Tongue (tissue), 1 donor: ENCODE measurements at regions not wholly inside any gene's neighbourhood (a gene's known extent, or its start where the extent isn't known, plus 50 kb on each side); places are given as distances from the start of the nearest gene placed in this dataset.
"Not testable (repeated sequence)": the region's sequence is repeated elsewhere in the genome, so short reads cannot be mapped to it uniquely, and the experiment has no call there.

Experiments
- DNase-seq: peaks from one replicate; pipeline ENCODE4 v3.0.0-alpha.2; 2015

DNA sequence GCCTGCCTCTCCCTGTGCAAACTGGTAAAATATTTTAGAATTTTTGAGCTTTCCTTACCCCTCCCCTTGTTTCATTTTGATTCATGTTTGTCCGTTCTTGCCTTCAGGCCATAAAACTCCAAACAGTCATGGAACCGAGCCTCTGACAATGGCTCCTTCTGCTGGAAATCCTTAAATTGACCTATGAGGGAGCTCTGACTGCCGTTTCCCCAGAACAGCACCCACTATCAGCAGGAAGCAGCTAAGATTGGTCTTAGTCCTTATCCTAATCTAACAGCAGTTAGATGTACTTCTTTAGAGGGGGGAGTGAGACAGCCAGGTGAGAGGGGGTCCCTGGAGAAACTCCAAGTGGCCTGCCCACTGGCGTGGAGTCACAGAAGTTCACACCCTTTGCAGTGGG, 106.7 kb downstream of the FAM174A start:
- no peak for DNase-seq

DNA sequence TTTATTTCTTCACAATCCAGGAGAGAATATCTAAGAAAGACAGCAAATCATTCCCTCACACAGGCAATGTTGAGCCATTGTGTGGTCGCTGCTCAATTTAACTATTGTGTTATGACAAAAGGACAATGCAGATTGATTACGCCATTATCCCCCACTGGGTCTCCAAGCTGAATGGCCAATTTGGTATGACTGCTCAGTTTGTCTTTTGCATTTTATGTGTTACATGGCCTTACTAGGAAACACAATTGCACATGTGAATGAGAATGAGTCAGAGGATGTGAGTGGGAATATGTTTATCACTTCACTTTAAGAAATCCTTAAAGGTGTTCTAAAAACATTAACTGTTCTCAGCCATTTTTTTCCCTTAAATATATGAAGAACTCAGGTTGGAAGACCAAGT, 108.3 kb downstream of the FAM174A start:
- no peak for DNase-seq

DNA sequence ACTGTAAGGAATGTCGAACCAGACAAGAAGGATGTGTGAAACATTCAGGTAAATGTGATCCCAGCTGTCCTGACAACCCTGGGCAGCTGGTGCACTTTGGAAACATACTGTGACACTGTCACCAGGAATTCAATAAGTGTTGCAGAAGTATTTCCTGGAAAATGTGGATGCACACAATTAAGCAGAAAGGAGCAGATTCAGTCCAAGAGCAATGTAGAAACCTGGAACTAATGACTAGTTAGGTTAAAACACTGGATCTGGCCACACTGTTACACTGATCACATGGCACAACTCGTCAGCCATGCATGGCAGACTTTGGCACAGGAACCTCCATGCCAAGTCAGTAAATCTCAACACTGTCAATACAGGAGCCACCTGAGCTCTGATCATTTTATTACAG, 109.0 kb downstream of the FAM174A start:
- no peak for DNase-seq

DNA sequence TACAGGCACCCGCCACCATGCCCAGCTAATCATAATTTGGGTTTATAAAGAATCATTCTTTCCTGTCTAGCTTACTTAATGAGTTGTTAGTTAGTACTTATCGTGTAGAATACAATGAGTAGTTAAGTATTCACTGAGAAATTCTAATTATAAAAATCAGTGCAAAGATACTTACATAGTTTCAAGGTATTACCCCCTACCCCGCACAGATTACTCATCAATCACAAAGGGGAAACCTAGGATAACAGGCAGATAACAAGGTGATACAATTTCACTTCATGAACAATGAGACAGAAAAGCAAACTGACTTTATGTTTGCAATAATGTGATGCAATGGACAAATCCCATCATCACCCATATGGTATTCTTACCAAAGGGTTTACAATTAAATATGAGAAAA, 109.6 kb downstream of the FAM174A start:
- no peak for DNase-seq

DNA sequence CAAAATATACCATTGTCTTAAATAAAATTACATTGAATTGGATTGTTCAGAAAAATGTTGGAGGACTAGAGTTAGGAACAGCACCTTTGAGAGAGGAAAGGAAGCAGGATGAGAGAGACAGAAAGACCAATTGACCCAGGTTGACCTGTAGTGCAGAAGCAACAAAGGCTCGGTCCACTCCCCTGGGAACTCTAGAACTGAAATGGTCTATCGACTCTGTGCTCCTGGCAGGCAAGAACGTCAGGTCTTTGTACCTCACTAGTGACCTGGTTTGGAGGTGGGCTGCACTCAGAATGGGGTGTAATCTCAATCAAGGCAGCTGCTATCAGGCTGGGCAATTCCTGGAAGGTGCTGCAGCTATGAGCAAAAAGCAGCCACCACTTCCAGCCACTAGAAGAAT, 110.8 kb downstream of the FAM174A start:
- no peak for DNase-seq

DNA sequence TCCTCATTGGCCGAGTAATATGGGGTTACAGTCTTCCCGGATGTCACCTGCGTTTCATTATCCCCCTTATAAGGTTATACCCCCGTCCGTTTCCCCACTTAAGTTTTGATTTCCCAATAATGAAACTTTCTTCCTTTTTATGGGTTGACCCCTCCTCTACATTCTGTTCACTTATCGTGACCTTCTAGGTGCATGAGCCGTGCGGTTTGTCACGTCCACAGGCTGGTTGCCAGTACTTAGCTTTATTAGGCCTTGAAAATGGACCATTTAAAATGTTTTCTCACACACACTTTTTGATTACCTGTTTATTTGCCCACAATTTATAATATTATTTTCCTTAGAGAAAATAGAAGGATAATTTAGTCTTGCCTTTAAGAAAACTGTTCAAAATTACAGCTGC, 111.5 kb downstream of the FAM174A start:
- DNase-seq: no peak

DNA sequence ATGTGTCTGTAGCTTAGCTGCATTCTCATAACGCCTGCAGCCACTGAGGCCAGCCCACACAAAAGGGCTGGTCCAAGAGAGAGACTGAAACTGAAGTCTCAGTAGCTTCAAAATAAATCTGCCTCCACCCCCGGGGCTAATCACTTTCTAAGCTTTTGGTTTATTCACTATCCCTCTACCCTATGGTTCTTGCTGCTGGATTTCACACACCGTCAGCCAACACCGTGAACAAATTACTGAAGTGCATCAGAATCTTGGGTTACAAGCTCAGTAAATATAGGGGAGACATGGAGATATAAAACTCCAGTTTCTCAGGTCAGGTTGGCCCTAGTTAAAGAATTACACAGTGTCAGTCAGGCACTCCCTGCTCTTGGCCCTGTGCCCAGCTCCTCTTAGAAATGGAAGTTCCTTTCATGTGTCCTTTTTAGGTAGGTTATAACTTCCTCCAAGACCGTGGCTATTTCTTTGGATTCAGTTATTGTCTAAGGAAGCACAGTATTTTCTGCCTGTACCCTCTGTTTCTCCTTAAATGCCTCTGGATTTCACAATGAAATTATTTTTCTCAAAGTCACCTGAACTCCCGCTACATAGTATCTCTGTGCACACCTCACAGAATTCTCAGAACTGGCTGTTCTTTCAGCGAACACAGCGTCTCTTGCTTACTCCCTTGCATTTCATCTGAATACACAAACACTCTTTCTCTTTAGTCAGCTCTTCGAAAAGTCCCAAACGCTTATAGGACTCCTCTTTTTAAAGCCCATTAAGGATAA, 112.5 kb downstream of the FAM174A start:
- peak; percentile 60 for DNase-seq

DNA sequence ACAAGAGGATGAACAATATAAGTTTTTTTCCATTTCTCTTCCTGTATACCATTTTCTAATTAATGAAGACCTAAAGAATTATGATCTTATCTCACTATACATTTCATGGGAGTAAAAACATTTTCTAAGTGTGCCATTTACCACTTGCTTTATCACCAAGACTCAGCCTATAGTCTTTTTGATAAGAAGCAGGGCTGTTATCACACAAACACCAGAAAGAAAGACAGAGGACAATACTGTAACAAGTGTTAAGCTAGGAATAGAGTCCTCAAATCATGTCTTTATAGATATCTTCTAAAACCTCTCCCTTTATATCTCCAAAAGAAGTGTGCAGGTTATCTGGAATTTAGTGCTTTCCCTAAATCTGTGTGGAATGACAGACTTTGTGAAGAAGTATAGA, 119.7 kb downstream of the FAM174A start:
- no peak for DNase-seq

DNA sequence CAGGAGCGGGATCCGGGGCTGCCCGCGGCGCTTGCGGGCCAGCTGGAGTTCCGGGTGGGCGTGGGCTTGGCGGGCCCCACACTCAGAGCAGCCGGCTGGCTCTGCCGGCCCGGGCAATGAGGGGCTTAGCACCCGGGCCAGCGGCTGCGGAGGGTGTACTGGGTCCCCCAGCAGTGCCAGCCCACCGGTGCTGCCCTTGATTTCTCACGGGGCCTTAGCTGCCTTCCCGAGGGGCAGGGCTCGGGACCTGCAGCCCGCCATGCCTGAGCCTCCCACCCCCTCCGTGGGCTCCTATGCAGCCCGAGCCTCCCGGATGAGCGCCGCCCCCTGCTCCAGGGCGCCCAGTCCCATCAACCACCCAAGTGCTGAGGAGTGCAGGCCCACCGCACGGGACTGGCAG, 121.6 kb downstream of the FAM174A start:
- not testable (repeated sequence) for DNase-seq

DNA sequence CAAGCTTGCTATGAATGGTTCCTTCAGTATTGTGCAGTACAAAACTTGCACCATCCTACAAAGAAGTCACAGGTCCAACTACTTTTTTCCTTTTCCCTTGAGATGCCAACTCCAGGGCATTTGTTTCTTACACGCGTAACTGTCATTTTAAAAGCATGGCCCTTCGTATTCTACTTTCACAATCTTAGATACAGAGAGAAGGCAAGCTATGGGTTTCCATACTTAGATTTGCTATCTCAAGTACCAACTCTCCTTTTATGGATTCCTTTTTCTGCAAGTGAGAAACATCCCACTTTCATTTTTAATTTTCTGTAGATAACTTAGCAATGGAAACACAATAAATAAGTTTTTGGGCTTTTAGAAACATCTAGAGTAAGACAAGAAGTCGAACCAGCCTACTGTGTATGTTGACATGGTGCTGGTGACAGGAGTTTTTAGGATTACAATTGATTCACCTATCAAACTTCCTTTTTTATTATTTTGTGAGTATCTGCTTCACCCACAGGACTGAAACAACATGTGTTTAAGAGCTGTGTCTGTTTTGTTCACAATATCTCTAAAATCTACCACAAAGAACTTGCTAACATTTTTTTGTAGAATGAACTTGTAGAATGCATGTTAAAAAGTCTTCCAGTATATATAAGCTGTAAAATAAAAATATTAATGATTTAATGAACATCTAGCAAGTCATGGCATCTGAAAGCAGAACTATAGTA, 124.1 kb downstream of the FAM174A start:
- DNase-seq: no peak

DNA sequence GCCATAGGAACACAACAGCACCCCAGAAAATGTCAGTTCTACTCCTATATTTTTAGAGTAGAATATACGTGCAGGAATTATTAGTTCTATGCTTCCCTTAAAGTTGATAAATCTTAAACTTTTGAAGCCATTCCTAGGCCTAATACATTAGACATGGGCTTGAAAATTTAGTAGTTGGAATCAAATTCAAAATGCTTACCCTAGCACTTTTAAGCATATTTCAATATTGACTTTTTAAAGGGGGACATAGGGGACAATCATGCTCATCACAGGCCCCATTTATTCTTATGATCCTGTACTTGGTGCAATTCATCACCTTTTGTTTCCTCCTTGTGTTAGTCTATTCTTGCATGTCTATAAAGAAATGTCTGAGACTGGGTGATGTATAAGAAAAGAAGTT, 129.0 kb downstream of the FAM174A start:
- DNase-seq: no peak

DNA sequence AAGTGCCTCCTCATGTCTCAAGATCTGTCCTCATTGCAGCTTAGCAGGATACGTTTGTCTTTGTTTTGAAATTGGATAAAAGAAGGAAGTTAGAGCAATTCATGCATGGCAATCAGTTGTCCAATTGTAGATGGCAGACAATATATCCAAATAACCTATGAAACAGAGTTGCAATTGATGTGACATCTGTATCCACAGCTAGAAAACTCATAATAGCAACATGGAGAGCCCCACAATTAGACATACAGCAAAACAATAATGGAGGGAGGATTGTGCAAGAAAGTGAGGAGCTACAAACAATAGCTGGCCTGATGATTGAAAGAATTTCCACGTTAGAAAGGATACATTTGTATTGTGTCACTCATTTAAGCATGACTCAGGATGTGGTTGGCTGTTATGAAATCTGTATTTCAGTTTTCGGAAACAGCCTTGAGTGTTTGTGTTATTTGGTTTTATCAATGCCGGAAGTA, 132.0 kb downstream of the FAM174A start:
- DNase-seq: no peak

DNA sequence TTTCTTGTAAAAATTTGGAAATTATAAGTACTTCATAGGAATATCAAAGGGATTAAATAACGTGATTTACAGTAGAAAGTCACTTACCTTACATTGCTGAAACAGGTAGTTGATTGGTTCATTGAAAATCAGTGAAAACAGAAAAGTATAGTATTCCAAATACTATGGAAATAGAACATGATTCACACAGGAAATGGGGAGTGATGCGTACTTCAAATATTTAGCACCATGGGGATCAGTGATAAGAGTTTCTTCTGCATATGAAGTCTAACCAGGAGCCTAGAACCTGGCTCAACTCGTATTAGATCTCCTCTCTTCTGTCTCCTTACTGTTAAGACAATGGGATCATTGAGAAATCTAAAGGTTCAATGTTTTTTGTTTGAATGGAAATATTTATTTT, 133.3 kb downstream of the FAM174A start:
- DNase-seq: no peak

DNA sequence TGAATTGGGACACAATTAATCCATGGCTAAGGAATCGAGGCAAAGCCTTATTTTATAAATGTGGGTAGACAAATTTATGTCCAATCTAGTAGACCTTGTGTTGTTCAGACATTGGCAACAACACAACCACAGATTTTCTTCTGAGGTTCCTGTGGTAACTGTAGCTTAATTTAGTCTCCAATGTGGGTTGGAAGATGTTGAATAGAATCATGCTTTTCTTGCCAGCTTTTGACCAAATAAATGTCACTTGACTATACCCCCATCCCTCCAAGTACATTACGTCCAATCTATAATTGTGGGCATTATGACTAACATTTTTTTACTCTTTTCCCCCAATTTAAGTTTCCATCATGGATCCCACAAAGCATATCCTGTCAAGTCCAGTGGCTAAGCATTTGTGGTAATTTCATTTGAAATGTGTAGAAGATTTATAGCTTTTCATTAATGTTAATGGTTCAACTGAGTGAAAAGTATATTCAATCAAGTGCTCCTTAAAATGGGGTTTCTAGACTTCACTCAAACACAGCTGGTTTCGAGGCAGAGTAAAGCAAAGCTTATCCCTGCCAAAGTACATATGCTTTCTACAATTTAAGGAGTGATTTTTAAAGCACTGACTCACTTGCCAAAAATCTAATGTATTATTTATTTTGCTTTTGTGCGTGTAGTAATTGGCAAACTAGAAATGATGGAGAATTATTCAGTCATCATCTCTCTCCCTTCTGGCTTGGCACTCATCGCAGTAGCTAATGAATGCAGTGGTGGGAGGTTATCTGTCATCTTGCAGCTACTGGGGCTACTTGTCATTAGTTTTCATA, 141.8 kb downstream of the FAM174A start:
- peak; percentile 3 for DNase-seq

DNA sequence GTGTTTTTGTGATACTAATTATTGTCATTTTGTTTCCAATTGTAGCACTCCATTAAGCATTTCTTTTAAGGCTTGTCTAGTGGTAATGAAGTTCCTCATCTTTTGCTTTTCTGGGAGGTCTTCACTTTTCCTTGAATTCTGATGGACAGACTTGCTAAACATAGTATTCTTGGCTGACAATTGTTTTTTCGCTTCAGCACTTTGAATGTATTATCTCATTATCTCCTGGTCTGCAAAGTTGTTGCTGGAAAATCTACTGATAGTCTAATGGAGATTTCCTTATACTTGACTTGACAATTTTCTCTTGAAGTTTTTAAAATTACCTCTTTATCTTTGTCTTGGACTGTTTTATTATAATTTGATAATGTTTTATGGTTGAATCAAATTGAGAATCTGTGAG, 147.5 kb downstream of the FAM174A start:
- DNase-seq: no peak

DNA sequence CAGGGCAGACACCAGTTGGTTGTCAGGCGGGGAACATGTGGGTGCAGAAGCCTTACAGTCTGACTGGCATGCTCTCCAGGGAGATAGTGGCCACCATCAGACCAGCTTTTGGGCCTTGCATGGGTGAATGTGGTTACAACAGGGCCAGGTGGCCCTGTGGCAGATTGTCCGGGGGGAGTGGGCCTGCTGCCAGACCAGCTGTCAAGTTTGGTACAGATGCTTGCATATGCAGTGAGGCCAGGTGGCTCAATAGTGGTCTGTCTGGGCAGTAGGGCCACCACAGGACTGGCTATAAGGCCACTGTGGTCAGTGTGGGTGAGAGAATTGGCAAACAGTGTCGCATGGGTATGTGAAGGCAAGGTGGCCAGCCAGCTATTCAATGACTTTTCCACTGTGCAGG, 148.7 kb downstream of the FAM174A start:
- DNase-seq: no peak

DNA sequence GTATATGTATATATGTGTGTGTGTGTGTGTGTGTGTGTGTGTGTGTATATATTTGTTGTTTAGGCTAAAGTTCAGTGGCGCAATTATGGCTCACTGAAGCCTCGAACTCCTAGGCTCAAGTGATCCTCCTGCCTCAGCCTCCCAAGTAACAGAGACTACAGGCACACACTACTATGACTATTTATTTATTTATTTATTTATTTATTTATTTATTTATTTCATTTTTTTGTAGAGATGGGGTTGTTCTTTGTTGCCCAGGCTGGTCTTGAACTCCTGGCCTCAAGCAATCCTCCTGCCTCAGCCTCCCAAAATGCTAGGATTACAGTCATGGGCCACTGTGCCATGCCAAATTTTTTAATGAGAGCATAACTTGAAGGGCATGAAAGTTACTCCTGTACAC, 149.9 kb downstream of the FAM174A start:
- not testable (repeated sequence) for DNase-seq

DNA sequence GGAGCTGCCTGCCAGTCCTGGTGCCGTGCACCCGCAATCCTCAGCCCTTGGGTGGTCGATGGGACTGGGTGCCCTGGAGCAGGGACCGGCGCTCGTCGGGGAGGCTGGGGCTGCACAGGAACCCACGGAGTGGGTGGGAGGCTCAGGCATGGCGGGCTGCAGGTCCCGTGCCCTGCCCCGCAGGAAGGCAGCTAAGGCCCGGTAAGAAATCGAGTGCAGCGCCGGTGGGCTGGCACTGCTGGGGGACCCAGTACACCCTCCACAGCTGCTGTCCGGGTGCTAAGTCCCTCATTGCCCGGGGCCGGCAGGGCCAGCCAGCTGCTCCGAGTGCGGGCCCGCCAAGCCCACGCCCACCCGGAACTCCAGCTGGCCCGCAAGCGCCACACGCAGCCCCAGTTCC, 153.7 kb downstream of the FAM174A start:
- not testable (repeated sequence) for DNase-seq

DNA sequence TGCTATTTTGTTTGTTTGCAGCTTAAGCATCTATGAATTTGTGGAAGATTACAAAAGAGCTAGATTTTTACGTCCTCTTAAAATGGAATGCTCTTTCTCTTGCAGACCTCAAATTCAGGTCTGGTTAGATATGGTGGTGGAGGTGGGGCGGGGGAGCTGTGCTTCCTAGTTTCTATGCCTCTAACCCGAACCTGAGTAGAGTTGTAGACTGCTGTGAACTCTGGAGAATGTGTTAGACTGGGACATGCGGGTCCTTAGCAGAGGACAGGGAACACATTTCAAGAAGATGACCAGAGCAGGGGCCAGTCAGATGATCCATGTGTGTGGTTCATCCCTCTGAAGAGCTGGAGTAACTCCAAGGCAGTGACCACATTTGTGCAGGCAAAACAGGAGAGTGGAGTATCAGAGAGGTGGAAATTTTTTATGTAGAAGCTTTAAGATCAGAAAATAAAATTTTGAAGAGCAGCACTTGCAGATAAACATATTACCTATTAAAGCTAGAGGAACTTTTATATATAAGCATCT, 154.9 kb downstream of the FAM174A start:
- no peak for DNase-seq

DNA sequence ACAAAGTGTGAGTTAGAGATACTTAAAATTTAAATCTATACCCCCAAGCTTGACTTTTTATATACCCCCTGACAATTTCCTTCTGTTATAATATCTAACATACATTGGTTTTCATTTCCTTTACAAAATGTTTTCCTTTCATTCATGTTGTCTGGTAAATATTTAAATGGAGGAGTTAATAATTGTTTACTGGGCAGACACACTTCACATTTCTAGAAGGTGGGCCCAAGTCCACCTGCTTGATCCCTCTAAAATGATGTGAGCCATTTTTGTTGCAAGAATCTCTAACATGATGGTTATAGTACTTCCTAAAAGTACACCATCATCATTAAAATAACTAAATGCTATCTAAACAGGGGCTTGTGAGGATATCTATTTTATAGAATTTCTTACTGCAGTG, 155.9 kb downstream of the FAM174A start:
- DNase-seq: no peak

DNA sequence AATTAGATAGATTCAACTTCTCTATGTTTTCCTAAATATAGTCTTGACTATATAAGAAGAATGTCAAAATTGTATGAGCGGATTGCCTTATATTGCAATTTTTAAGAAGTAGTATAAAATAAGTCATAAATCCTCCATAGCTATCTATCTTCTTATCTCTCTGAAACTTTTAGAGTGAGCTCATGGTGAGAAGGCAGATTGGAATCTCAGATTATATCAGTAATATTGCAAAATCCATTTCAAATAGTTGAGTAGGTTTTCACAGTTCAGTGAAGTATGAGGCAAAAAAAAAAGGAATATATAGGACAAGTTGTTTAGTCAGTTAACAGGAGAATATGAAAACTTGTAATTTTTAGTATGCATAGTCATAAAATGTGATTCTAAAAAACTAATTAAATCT, 156.4 kb downstream of the FAM174A start:
- no peak for DNase-seq

DNA sequence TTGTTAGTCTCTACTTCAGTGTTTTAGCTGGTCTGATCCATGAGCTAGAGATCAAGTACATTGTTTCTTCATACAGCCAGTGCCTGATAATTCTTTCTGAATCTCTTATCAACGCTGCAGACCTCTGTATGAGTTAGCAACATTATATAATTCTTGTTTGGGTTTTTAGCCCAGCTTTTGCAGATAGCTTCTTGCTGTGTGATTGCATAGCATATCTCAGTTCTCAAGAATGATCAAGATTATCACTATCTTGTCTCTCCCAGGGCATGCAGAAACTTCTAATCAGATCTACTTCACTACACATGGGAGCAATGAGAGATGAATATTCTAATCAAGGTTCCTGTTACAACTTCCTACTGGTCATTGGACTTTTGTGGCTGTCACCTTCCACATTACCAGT, 158.3 kb downstream of the FAM174A start:
- DNase-seq: no peak

DNA sequence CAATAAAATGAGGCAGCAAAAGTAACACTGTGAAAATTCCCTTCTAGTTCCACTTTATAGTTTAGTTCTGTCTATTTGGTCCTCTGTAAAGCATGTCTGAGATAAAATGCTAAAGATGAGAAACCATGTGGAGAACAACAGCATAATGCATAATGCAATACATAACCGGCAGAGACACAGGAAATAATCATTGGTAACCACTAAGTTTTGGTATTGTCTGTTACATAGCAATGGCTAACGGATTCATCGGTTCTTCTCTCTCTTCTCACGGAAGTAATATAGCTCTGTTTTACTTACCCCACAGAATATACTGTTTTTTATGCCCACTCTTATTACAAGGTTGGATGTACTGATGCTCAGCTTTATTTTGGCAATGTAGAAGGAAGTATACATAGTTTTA, 158.9 kb downstream of the FAM174A start:
- no peak for DNase-seq
